ENCODE measurements at regions not wholly inside any gene's neighbourhood (a gene's known extent, or its start where the extent isn't known, plus 50 kb on each side); places are given as distances from the start of the nearest gene placed in this dataset.

DNA sequence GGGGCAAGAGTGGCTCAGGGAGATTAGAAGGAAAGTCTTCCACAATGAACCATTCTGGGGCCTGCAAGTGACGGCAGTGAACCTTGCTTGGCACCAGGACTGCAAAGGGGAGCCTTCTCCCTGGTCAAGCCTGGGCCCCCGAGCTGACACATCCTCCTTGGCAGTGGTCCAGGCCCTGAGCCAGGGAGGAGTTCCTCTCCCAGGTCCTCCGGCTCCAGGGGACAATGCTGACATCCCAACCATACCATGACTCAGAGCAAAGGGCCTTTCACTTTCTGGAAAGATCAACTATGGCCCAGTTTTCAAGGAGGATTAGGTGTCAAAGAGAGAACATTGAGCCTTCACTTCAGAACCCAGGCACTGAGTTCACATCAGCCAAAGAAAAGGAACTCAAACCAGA, 756.5 kb upstream of the TBX3 start:
- Mint-ChIP-seq H3K27ac (no peak overlapping the region), H3K9me3 (peaks cover 0 to 28% (median 0%) of the 10 kb centered on the region in 9 donors), H3K4me1 (no peaks in the 10 kb centered on the region)

DNA sequence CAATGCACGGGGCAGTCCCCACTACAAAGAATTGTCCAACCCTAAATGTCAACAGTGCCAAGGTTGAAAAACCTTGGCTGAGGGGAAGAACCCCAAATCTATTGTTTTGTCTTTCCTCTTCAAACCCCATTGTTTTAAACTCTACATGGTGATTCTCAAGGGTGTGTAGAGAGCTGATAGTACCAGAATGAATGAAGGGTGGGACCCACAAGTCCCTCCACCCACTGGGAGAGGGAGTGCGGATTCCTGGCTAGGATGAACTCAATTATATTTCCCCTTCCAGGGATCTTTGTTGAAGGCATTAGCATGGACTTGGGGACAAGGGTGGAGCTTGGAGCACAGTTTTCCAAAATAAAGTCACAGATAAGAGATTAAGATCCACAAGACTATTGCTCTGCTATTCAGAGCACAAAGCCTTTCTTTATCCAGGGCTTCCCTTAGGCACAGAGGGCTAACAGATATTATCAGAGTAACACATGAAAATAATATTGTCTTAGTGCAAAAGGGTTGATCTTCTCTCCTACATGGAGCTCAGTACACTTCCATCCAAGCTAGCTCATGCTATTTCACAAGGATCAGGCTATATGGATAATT, 755.1 kb upstream of the TBX3 start:
- peaks cover 0 to 29% (median 0%) of the 10 kb centered on the region in 9 donors for H3K9me3 Mint-ChIP-seq

More for the DNA sequence above, 756.5 kb upstream of the TBX3 start:
- Mint-ChIP-seq H3K4me3 (no peak overlapping the region), H3K27me3 (peaks cover 0 to 7% (median 0%) of the 10 kb centered on the region in 5 donors), H3K36me3 (no peaks in the 10 kb centered on the region)
- ATAC-seq (no peak), DNase-seq (no peak)
- POLR2A ChIA-PET: no interaction called here

DNA sequence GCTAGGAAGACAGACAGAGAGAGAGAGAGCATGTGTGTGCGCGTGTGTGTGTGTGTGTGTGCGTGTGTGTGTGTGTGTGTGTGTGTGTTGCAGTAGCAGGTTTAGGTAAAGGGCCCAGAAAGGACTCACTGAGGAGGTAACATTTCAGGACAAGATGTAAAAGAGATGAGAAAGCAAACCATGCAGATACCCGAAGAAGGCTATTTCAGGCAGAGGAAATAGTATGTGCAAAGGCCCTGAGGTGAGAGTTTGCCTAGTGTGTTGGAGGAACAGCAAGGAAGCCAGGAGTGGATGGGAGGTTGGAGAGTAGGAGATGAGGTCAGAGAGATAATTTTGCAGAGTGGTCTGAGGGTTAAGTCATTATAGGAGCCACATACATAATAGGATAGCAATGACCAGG, 754.3 kb upstream of the TBX3 start:
- Mint-ChIP-seq H3K9me3 (peaks cover 0 to 29% (median 0%) of the 10 kb centered on the region in 9 donors), H3K4me3 (no peak overlapping the region), H3K4me1 (no peaks in the 10 kb centered on the region), H3K27ac (no peak overlapping the region), H3K27me3 (peaks cover 0 to 7% (median 0%) of the 10 kb centered on the region in 5 donors), H3K36me3 (no peaks in the 10 kb centered on the region)
- DNase-seq (no peak), ATAC-seq (no peak)
- POLR2A ChIA-PET: no interaction called here

More for the DNA sequence above, 755.1 kb upstream of the TBX3 start:
- H3K27me3 Mint-ChIP-seq: peaks cover 0 to 7% (median 0%) of the 10 kb centered on the region in 5 donors
- H3K36me3 Mint-ChIP-seq: no peaks in the 10 kb centered on the region
- POLR2A ChIA-PET: no interaction called here
- no peaks in the 10 kb centered on the region for H3K4me1 Mint-ChIP-seq
- no peak overlapping the region for H3K4me3 Mint-ChIP-seq
- no peak overlapping the region for H3K27ac Mint-ChIP-seq
- DNase-seq: no peak
- no peak for ATAC-seq

DNA sequence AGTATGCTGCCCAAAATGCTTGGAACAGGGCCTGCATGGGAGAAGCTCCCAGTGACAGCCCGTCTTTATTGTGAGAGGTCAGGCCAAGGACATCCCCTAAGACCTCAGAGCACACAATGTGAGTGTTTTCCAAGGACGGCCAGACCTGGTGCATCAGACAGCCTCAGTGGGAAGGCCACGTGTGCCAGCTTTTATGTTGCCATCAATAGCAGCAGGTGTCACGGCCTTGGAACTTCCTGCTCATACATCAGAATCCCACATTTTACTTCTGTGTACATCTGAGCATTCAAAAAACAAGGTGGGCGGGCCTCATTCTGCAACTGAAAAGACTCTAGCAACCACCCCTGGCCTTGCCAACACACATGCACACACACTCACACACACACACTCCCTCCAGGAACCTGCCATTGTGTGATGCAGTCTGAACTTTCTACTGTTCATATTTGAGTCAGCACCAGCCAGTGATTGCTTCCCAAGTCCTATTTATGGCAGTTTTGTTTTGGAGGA, 753.1 kb upstream of the TBX3 start:
- Mint-ChIP-seq H3K4me3 (no peak overlapping the region), H3K36me3 (no peaks in the 10 kb centered on the region), H3K27ac (no peak overlapping the region), H3K27me3 (peaks cover 0 to 7% (median 3%) of the 10 kb centered on the region in 5 donors), H3K9me3 (peaks cover 0 to 29% (median 2%) of the 10 kb centered on the region in 9 donors), H3K4me1 (no peaks in the 10 kb centered on the region)
- ATAC-seq (no peak), DNase-seq (no peak)
- POLR2A ChIA-PET: no interaction called here

DNA sequence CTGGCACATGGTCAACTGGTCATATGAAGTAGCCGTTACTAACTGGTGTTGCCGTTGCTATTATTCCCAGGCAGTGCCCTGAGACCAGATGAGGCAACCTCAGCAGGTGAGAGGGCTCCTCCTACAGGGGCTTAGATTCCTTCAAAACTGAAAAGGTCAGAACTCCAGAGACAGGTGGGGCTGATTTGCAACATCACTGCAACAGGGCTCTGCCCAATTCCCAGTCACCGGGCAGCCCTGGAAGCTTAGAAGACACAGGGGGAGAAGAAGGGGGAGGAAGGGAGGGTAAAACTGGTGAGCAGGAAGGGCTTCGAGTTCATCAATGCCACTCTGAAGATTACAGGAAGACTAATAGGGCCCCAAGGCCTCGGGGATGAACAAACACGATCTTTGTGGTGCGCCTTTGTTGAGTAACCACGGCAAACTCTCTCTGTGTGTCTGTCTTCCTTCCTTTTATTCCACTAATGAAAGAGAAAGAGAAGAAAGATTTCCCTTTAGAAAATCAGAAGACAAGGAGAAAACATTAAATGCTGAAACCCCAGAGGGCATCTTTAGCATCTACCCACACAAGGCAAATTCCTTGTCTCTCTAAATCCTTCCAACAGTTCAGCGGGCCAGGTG, 749.1 kb upstream of the TBX3 start:
- Mint-ChIP-seq H3K9me3 (peaks cover 0 to 18% (median 4%) of the 10 kb centered on the region in 9 donors), H3K4me3 (peak overlapping the region in 1 of 10 donors; percentile 40), H3K36me3 (no peaks in the 10 kb centered on the region), H3K4me1 (no peaks in the 10 kb centered on the region), H3K27ac (no peak overlapping the region), H3K27me3 (peaks cover 0 to 7% (median 3%) of the 10 kb centered on the region in 5 donors)
- POLR2A ChIA-PET: no interaction called here
- no peak for DNase-seq
- ATAC-seq: no peak

DNA sequence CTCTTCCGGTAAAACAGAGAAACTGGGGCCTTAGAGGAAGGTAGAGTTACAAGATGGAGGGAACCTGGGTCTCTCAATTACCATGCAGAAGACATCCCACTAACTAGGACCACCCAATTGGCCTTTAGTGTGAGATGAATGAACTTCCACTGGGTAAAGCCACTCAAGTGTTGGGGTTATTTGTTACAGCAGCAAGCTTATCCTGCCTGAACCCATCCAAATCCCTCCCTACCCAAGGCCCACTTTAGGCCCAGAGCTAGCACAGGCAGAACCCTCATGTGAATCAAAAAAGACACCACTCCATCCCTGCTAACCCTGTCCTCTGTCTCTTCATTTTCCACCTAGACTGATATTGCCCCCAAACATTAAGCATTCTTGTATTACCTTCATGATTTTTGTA, 746.7 kb upstream of the TBX3 start:
- H3K36me3 Mint-ChIP-seq: no peaks in the 10 kb centered on the region
- H3K4me1 Mint-ChIP-seq: no peaks in the 10 kb centered on the region
- no peak overlapping the region for H3K4me3 Mint-ChIP-seq
- ATAC-seq: no peak
- peaks cover 0 to 12% (median 4%) of the 10 kb centered on the region in 9 donors for H3K9me3 Mint-ChIP-seq
- POLR2A ChIA-PET: no interaction called here
- peak overlapping the region in 1 of 10 donors; percentile 51 for H3K27ac Mint-ChIP-seq
- peaks cover 0 to 3% (median 0%) of the 10 kb centered on the region in 5 donors for H3K27me3 Mint-ChIP-seq
- no peak for DNase-seq

DNA sequence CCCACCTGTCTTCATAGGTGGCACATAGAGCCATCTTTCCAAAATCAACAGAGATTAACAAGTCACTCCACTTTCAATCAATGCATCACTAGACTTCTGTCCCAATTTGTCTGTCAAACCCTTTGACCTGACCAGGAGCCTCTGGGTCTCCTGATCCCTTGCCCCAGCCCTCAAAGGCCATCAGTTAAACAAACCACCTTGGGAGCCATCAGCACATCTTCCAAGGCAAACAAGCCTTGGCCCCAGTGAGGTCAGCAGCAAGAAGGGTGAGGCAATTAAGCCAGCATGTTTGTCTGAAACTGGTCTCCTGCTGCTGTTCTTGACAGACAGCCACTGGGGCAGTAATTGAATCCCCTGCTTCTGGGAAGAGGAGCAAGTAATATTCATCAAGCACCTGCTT, 742.8 kb upstream of the TBX3 start:
- no peaks in the 10 kb centered on the region for H3K36me3 Mint-ChIP-seq
- H3K27me3 Mint-ChIP-seq: peaks cover 0 to 2% (median 0%) of the 10 kb centered on the region in 5 donors
- H3K27ac Mint-ChIP-seq: no peak overlapping the region
- no peaks in the 10 kb centered on the region for H3K4me1 Mint-ChIP-seq
- peaks cover 0 to 10% (median 3%) of the 10 kb centered on the region in 9 donors for H3K9me3 Mint-ChIP-seq
- no peak for ATAC-seq
- POLR2A ChIA-PET: no interaction called here
- no peak for DNase-seq
- H3K4me3 Mint-ChIP-seq: no peak overlapping the region

DNA sequence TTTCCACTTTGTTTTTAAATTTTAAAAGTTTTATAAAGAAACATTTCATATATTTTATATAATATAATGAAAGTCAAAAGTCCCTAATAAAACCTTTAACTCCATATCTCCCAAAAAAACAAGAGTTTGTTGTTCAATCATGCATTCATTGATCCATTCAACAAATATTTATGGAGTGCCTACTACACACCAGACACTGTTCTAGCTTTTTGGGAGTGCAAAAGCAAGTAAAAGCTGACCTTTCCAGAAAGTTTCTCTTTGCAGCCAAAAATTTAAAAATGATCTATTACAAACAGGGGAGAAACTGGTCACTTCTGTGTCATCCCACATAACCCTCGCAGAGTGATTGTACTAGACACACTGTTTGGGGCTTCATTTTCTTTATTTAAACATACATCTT, 740.0 kb upstream of the TBX3 start:
- H3K9me3 Mint-ChIP-seq: peaks cover 0 to 10% (median 0%) of the 10 kb centered on the region in 9 donors
- H3K4me3 Mint-ChIP-seq: no peak overlapping the region
- H3K4me1 Mint-ChIP-seq: no peaks in the 10 kb centered on the region
- H3K27ac Mint-ChIP-seq: no peak overlapping the region
- POLR2A ChIA-PET: no interaction called here
- ATAC-seq (no peak), DNase-seq (no peak)
- no peaks in the 10 kb centered on the region for H3K36me3 Mint-ChIP-seq
- H3K27me3 Mint-ChIP-seq: peaks cover 0 to 2% (median 0%) of the 10 kb centered on the region in 5 donors

DNA sequence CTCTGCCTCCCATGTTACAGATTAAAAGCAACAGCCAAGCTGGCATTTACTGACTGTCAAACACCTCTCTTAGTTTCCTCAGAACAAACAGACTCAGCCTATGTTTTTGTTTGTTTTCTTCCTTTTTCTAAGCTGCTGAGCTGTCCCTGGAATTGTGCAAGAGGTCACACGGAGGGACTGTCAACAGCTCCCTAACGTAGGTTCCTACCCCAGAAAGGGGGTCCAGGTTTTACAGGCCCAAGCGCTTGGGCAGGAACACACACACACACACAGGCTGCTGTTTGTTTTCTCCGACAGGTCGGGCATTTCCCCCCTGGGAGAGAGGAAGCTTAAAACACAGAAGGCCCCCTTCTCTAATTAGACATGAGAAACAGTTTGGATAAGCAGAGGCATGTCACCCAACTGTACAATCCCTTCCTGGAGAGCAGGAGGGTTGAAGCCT, 739.6 kb upstream of the TBX3 start:
- no peaks in the 10 kb centered on the region for H3K4me1 Mint-ChIP-seq
- no peak for ATAC-seq
- H3K4me3 Mint-ChIP-seq: no peak overlapping the region

DNA sequence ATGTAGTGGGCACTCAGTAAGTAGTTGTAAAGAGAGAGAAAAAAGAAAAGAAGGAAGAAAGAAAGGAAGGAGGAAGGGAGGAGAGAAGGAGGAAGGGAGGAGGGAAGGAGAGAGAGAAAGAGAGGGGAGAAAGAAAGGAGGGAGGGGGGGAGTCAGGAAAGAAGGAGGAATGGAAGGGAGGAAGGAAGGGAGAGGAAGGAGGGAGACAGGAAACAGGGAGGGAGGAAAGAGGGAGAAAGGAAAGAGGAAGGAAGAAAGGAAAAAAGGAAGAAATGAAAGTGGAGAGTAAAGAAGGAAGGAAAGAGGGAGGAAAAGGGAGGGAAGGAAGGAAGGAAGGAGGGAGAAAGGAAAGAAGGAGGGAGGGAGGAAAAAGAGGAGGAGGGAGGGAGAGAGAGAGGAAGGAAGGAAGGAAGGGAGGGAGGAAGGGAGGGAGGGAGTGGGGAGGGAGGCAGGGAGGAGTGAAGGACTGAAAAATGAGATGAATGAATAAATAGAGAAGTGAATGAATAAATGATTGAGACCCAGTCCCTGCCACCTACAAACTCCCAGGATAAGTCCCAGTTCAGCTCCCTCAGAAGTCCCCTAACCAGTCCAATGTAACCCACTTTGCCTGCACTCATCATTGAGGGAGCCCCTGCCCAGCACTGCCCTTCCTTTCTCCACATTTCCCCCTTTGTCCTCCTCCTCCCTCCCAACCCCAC, 739.0 kb upstream of the TBX3 start:
- ATAC-seq: no peak
- POLR2A ChIA-PET: no interaction called here
- no peak overlapping the region for H3K27ac Mint-ChIP-seq
- H3K36me3 Mint-ChIP-seq: no peaks in the 10 kb centered on the region
- no peak overlapping the region for H3K4me3 Mint-ChIP-seq
- H3K9me3 Mint-ChIP-seq: peaks cover 0 to 9% (median 0%) of the 10 kb centered on the region in 9 donors
- peaks cover 0 to 2% (median 0%) of the 10 kb centered on the region in 5 donors for H3K27me3 Mint-ChIP-seq
- no peaks in the 10 kb centered on the region for H3K4me1 Mint-ChIP-seq
- DNase-seq: no peak

More for the DNA sequence above, 739.6 kb upstream of the TBX3 start:
- Mint-ChIP-seq H3K9me3 (peaks cover 0 to 10% (median 0%) of the 10 kb centered on the region in 9 donors), H3K36me3 (no peaks in the 10 kb centered on the region), H3K27me3 (peaks cover 0 to 2% (median 0%) of the 10 kb centered on the region in 5 donors), H3K27ac (no peak overlapping the region)
- DNase-seq: no peak
- POLR2A ChIA-PET: no interaction called here

DNA sequence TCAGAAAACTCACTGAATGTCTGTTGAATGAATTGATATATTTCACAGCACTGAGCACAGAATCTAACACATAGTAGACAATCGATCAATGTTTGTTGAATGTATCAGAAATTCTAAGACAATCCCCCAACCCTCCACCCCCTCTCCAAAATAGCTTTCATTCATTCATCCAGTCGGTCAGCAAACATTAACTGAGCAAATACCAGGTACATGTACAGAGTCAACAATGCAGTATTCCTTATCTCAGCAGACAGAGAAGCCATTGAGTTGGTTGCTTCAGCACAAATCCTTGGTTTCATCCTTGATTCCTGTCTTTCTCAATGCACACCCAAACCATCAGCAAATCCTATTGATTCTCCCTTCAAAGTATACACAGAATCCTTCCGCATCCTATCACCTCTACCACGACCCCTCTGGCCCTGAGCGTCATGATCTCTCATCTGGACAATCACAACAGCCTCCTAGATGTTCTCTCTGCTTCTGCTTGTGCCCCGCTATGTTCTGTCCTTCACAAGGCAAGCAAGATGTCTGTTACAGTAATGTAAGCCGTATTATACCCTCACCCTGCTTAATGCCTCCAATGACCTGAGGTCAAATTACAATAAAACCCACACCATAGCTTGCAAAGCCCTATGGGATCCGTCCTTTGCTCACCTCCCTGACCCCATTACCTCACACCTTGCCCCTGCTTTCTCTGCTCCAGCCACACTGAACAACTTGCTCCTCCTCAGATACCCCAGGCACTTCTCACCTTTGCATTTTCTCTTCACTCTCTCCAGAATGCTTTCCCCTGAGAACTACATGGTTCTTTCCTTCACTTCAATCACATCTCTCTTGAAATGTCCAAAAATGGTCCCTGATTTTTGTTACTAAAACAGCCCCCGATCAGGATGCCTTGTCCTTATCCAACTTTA, 738.1 kb upstream of the TBX3 start:
- Mint-ChIP-seq H3K27ac (no peak overlapping the region), H3K36me3 (no peaks in the 10 kb centered on the region), H3K4me1 (no peaks in the 10 kb centered on the region), H3K4me3 (no peak overlapping the region), H3K9me3 (peaks cover 0 to 6% (median 0%) of the 10 kb centered on the region in 9 donors), H3K27me3 (peaks cover 0 to 2% (median 0%) of the 10 kb centered on the region in 5 donors)
- DNase-seq: no peak
- ATAC-seq: no peak
- POLR2A ChIA-PET: no interaction called here

DNA sequence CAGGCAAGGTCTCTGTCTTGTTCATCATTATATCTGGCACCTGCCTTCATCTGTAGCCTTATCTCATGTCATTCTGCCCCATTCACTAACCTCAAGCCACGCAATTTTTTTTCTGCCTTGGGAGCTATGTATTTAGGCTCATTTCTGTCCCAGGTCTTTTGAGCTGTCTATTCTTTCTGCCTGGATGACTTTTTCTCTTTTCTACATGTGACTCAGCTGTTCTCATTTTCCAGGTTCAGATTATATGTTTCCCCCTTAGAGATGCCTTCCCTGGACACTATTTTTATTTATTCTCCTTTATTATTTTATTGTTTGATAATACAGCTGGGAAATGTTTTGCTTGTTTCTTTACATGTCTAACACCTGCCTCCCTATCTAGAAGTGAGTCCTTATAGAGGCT, 737.4 kb upstream of the TBX3 start:
- peaks cover 0 to 13% (median 0%) of the 10 kb centered on the region in 9 donors for H3K9me3 Mint-ChIP-seq
- no peak for ATAC-seq
- POLR2A ChIA-PET: no interaction called here

More for the DNA sequence above, 737.4 kb upstream of the TBX3 start:
- peaks cover 0 to 2% (median 0%) of the 10 kb centered on the region in 5 donors for H3K27me3 Mint-ChIP-seq
- H3K36me3 Mint-ChIP-seq: no peaks in the 10 kb centered on the region
- no peak for DNase-seq
- no peak overlapping the region for H3K4me3 Mint-ChIP-seq
- no peaks in the 10 kb centered on the region for H3K4me1 Mint-ChIP-seq
- no peak overlapping the region for H3K27ac Mint-ChIP-seq
